Neural cell (in vitro differentiated cells): ENCODE measurements at regions not wholly inside any gene's neighbourhood (a gene's known extent, or its start where the extent isn't known, plus 50 kb on each side); places are given as distances from the start of the nearest gene placed in this dataset.

ENCODE experiments used
- H2AFZ ChIP-seq: fragments of 200-600, 300-800 bp; sonication (generic), shearing (Covaris generic); 2 replicates; pipeline ENCODE4 v1.6.0; 2014; ENCODE audit warnings: low read depth, mild to moderate bottlenecking, antibody characterized with exemption, low read length, moderate library complexity
- H3F3A ChIP-seq: fragments of 200-600 bp; shearing (Covaris generic); 2 replicates; pipeline ENCODE4 v1.6.1; 2016; ENCODE audit warnings: mild to moderate bottlenecking, moderate library complexity, mixed read lengths, antibody characterized with exemption, low read length; ENCODE audit not compliant: insufficient read depth, poor library complexity, severe bottlenecking
- H3K27ac ChIP-seq: fragments of 200-600, 300-800 bp; sonication (generic), shearing (Covaris generic); 2 replicates; pipeline ENCODE4 v1.5.1; 2014; ENCODE audit warnings: mild to moderate bottlenecking, low read length, moderate library complexity
- H3K27me3 ChIP-seq: fragments of 300-800, 200-600 bp; sonication (generic), shearing (Covaris generic); 2 replicates; pipeline ENCODE4 v1.6.0; 2014; ENCODE audit warnings: mild to moderate bottlenecking, low read depth, low read length, moderate library complexity; ENCODE audit not compliant: insufficient read depth
- H3K36me3 ChIP-seq: fragments of 300-800, 200-600 bp; sonication (generic), shearing (Covaris generic); 2 replicates; pipeline ENCODE4 v1.5.1; 2014; ENCODE audit warnings: mild to moderate bottlenecking, antibody characterized with exemption, low read length, moderate library complexity; ENCODE audit not compliant: insufficient read depth
- H3K4me2 ChIP-seq: fragments of 300-800, 200-600 bp; sonication (generic), shearing (Covaris generic); 2 replicates; pipeline ENCODE4 v1.6.0; 2014; ENCODE audit warnings: mild to moderate bottlenecking, low read length
- H3K4me3 ChIP-seq: fragments of 300-800, 200-600 bp; sonication (generic), shearing (Covaris generic); 2 replicates; pipeline ENCODE4 v1.5.1; 2014; ENCODE audit warnings: mild to moderate bottlenecking, low read length, moderate library complexity
- H3K79me2 ChIP-seq: fragments of 200-600 bp; shearing (Covaris generic); replicated peaks from 2 replicates; pipeline ENCODE4 v1.6.0; 2014; ENCODE audit warnings: mild to moderate bottlenecking, low read length, moderate library complexity; ENCODE audit not compliant: insufficient read depth
- H3K9ac ChIP-seq: fragments of 300-800, 200-600 bp; sonication (generic), shearing (Covaris generic); 2 replicates; pipeline ENCODE4 v1.6.1; 2016; ENCODE audit warnings: mild to moderate bottlenecking, low read length, mixed read lengths
- H3K9me2 ChIP-seq: fragments of 200-600 bp; shearing (Covaris generic); 2 replicates; pipeline ENCODE4 v1.6.1; 2016; ENCODE audit warnings: mild to moderate bottlenecking, low read length, mixed read lengths; ENCODE audit not compliant: insufficient read depth
- H3K9me3 ChIP-seq: fragments of 200-600, 300-800 bp; sonication (generic), shearing (Covaris generic); 2 replicates; pipeline ENCODE4 v1.6.1; 2016; ENCODE audit warnings: mild to moderate bottlenecking, mixed run types, low read length, moderate library complexity, mixed read lengths
- H4K20me1 ChIP-seq: fragments of 200-600 bp; shearing (Covaris generic); 2 replicates; pipeline ENCODE4 v1.6.1; 2016; ENCODE audit warnings: mild to moderate bottlenecking, mixed run types; ENCODE audit not compliant: insufficient read depth
- EP300 ChIP-seq: fragments of 450-650 bp; conservative IDR thresholded peaks from 2 replicates; pipeline ENCODE4 v1.6.1; 2014; ENCODE audit warnings: antibody characterized with exemption, mild to moderate bottlenecking, moderate library complexity; ENCODE audit not compliant: poor library complexity, severe bottlenecking
- EZH2 ChIP-seq: fragments of 200-600, 300-800 bp; shearing (Covaris generic), sonication (generic); IDR thresholded peaks from 2 replicates; pipeline ENCODE4 v1.6.1; 2014; ENCODE audit warnings: antibody characterized with exemption, low read length, borderline replicate concordance, mild to moderate bottlenecking; ENCODE audit not compliant: insufficient read depth, poor library complexity, severe bottlenecking
- POLR2AphosphoS5 ChIP-seq: IDR thresholded peaks from 2 replicates; pipeline ENCODE4 v1.6.1; 2012
- SMC3 ChIP-seq: fragments of 450-650 bp; conservative IDR thresholded peaks from 2 replicates; pipeline ENCODE4 v1.6.1; 2014; ENCODE audit warnings: antibody characterized with exemption, mild to moderate bottlenecking, moderate library complexity; ENCODE audit not compliant: poor library complexity
- TAF1 ChIP-seq: IDR thresholded peaks from 2 replicates; pipeline ENCODE4 v1.6.1; 2012; ENCODE audit warnings: low read depth
- TF ChIP-seq, protein P1 (sequence below): fragments of 450-650 bp; IDR thresholded peaks from 2 replicates; pipeline ENCODE4 v1.5.1; 2014; ENCODE audit warnings: antibody characterized with exemption, mild to moderate bottlenecking, moderate library complexity; ENCODE audit not compliant: poor library complexity, severe bottlenecking
- TF ChIP-seq, protein P2 (sequence below): IDR thresholded peaks from 2 replicates; pipeline ENCODE4 v1.6.1; 2012; ENCODE audit warnings: borderline replicate concordance

DNA sequence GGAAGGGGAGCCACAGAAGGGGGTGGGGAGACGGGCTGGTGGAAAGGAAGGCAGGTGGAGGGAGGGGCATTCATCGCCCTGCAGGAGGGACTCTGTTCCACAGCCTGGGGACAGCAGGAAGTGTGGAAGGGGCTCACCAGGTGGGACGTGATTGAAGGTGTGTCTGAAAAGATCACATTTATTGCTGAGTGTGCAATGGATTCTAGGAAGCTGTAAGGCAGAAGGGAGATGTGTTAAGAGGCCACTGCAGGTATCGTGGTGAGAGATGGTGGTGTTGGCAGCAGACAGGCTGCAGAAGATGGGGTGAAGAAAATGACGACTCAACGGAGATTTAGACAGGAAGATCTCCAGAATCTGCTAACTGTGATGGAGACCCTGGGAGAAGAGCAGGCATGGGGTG, 537.4 kb downstream of the MN1 start:
- H3K4me3 ChIP-seq = no peak overlapping the region
- TF ChIP-seq EZH2 (no peak), SMC3 (no peak), EP300 (no peak)
- TF ChIP-seq, protein P1, sequence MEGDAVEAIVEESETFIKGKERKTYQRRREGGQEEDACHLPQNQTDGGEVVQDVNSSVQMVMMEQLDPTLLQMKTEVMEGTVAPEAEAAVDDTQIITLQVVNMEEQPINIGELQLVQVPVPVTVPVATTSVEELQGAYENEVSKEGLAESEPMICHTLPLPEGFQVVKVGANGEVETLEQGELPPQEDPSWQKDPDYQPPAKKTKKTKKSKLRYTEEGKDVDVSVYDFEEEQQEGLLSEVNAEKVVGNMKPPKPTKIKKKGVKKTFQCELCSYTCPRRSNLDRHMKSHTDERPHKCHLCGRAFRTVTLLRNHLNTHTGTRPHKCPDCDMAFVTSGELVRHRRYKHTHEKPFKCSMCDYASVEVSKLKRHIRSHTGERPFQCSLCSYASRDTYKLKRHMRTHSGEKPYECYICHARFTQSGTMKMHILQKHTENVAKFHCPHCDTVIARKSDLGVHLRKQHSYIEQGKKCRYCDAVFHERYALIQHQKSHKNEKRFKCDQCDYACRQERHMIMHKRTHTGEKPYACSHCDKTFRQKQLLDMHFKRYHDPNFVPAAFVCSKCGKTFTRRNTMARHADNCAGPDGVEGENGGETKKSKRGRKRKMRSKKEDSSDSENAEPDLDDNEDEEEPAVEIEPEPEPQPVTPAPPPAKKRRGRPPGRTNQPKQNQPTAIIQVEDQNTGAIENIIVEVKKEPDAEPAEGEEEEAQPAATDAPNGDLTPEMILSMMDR = no peak
- no peak overlapping the region for H3K4me2 ChIP-seq
- H3K9me2 ChIP-seq = no peaks in the 10 kb centered on the region
- H3K27ac ChIP-seq = no peak overlapping the region
- no peaks in the 10 kb centered on the region for H3K27me3 ChIP-seq
- H4K20me1 ChIP-seq = no peaks in the 10 kb centered on the region
- no peaks in the 10 kb centered on the region for H3K36me3 ChIP-seq
- no peaks in the 10 kb centered on the region for H3K79me2 ChIP-seq
- H3F3A ChIP-seq = no peaks in the 10 kb centered on the region
- H2AFZ ChIP-seq = no peak overlapping the region
- H3K9ac ChIP-seq = no peak overlapping the region
- no peaks in the 10 kb centered on the region for H3K9me3 ChIP-seq

DNA sequence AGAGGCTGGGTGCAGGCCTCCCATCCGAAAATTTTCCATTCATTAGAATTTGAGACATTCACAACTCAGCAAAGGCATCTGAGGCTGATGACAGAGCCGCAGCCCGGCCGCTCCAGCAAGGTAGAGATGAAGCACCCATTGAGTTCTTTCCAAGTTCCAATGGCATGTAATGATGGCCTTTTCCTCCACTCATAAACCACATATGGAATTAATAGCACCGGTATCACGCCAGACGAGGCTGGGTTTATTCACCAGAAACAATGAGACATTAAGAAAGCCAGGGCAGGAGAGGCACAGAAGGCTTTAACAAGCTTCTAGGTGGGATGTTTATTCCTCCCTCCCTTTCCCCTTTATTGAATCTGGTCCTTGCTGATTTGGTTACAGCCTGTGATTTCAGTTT, 534.4 kb downstream of the MN1 start:
- no peaks in the 10 kb centered on the region for H3K79me2 ChIP-seq
- H3K27me3 ChIP-seq = no peaks in the 10 kb centered on the region

More for the DNA sequence above, 534.4 kb downstream of the MN1 start:
- H3K9ac ChIP-seq = no peak overlapping the region
- H3K9me3 ChIP-seq = no peaks in the 10 kb centered on the region
- H3K4me3 ChIP-seq = no peak overlapping the region
- TF ChIP-seq, protein P1 = no peak
- TF ChIP-seq, protein P2, sequence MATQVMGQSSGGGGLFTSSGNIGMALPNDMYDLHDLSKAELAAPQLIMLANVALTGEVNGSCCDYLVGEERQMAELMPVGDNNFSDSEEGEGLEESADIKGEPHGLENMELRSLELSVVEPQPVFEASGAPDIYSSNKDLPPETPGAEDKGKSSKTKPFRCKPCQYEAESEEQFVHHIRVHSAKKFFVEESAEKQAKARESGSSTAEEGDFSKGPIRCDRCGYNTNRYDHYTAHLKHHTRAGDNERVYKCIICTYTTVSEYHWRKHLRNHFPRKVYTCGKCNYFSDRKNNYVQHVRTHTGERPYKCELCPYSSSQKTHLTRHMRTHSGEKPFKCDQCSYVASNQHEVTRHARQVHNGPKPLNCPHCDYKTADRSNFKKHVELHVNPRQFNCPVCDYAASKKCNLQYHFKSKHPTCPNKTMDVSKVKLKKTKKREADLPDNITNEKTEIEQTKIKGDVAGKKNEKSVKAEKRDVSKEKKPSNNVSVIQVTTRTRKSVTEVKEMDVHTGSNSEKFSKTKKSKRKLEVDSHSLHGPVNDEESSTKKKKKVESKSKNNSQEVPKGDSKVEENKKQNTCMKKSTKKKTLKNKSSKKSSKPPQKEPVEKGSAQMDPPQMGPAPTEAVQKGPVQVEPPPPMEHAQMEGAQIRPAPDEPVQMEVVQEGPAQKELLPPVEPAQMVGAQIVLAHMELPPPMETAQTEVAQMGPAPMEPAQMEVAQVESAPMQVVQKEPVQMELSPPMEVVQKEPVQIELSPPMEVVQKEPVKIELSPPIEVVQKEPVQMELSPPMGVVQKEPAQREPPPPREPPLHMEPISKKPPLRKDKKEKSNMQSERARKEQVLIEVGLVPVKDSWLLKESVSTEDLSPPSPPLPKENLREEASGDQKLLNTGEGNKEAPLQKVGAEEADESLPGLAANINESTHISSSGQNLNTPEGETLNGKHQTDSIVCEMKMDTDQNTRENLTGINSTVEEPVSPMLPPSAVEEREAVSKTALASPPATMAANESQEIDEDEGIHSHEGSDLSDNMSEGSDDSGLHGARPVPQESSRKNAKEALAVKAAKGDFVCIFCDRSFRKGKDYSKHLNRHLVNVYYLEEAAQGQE = no peak
- TF ChIP-seq TAF1 = no peak
- no peak for TF ChIP-seq POLR2AphosphoS5
- TF ChIP-seq EP300 = no peak
- no peak overlapping the region for H3K4me2 ChIP-seq
- no peaks in the 10 kb centered on the region for H3K9me2 ChIP-seq
- H3K36me3 ChIP-seq = no peaks in the 10 kb centered on the region
- H3F3A ChIP-seq = no peaks in the 10 kb centered on the region
- no peaks in the 10 kb centered on the region for H4K20me1 ChIP-seq
- no peak overlapping the region for H3K27ac ChIP-seq
- H2AFZ ChIP-seq = no peak overlapping the region
